Spleen (tissue), 11 donors: ENCODE measurements at regions not wholly inside any gene's neighbourhood (a gene's known extent, or its start where the extent isn't known, plus 50 kb on each side); places are given as distances from the start of the nearest gene placed in this dataset.

Experiments
- DNase-seq: peaks from one replicate; pipeline ENCODE4 v3.0.0-alpha.2; 2020
- H3K27ac ChIP-seq, 8 donors: fragments of 200-600 bp; sonication (generic) in 7 of 8; 1 replicate in 4 of 8; 2 replicates in 4 of 8; pipeline versions ENCODE4 v1.5.0 to v1.8.0; 2016 to 2021; ENCODE audit warnings: inconsistent platforms in 4 of 8, mild to moderate bottlenecking in 4 of 8, moderate library complexity in 1 of 8
- H3K27me3 ChIP-seq, 7 donors: fragments of 200-600 bp; sonication (generic) in 6 of 7; replicated peaks in 1 of 7; 1 replicate in 4 of 7; 2 replicates in 3 of 7; pipeline versions ENCODE4 v1.5.0 to v1.8.0; 2016 to 2021; ENCODE audit warnings: inconsistent platforms in 3 of 7, mild to moderate bottlenecking in 1 of 7
- H3K36me3 ChIP-seq, 6 donors: fragments of 200-600 bp; sonication (generic) in 5 of 6; 1 replicate in 4 of 6; 2 replicates in 2 of 6; pipeline versions ENCODE4 v1.5.0 to v1.8.0; 2016 to 2021; ENCODE audit warnings: inconsistent platforms in 2 of 6
- H3K4me1 ChIP-seq, 6 donors: fragments of 200-600 bp; sonication (generic) in 5 of 6; 1 replicate in 3 of 6; 2 replicates in 3 of 6; pipeline versions ENCODE4 v1.5.0 to v1.8.0; 2016 to 2021; ENCODE audit warnings: inconsistent platforms in 3 of 6
- H3K4me3 ChIP-seq, 8 donors: fragments of 200-600 bp; sonication (generic) in 7 of 8; 1 replicate in 4 of 8; 2 replicates in 4 of 8; pipeline versions ENCODE4 v1.5.0 to v1.8.0; 2016 to 2021; ENCODE audit warnings: inconsistent platforms in 4 of 8, mild to moderate bottlenecking in 4 of 8, moderate library complexity in 2 of 8
- H3K9me3 ChIP-seq, 8 donors: fragments of 200-600 bp; sonication (generic) in 7 of 8; 1 replicate in 4 of 8; 2 replicates in 4 of 8; pipeline versions ENCODE4 v1.5.0 to v1.8.0; 2016 to 2021; ENCODE audit warnings: inconsistent platforms in 4 of 8
- CTCF ChIP-seq, 11 experiments: fragments of 200-600 bp in 7 of 11; fragments of 450-650 bp in 4 of 11; sonication (generic) in 4 of 11; IDR thresholded peaks in 8 of 11; conservative IDR thresholded peaks in 3 of 11; 1 replicate in 7 of 11; 2 replicates in 4 of 11; pipeline versions ENCODE4 v1.4.0 to v1.8.0; 2016 to 2021; ENCODE audit warnings: antibody characterized with exemption in 11 of 11, inconsistent platforms in 4 of 11, mild to moderate bottlenecking in 1 of 11
- POLR2A ChIP-seq, 3 donors: fragments of 450-650 bp; IDR thresholded peaks; one replicate each; pipeline ENCODE4 v1.5.1; 2017; ENCODE audit warnings: antibody characterized with exemption in 3 of 3, mild to moderate bottlenecking in 1 of 3
- POLR2AphosphoS5 ChIP-seq, 3 donors: sonication (generic); formaldehyde crosslinking; IDR thresholded peaks; one replicate each; pipeline ENCODE4 v1.5.1; 2017; ENCODE audit warnings: antibody characterized with exemption in 3 of 3
- WGBS, 5 donors: extraction: QIAGEN DNeasy Blood & Tissue Kit in 3 of 5; methylation state at CpG; one replicate each; pipeline versions ENCODE4 v1.1.5 to v1.1.7; 2013 to 2018; 5-methylcytosine and 5-hydroxymethylcytosine counted together
- intact Hi-C: fragments of 100-400 bp; cut with DNase I; formaldehyde crosslinking; loops from one replicate; pipeline ENCODE4 v1.15.0; 2023; ENCODE audit warnings: low total_unique reads
- donor health status: healthy with polysubstance abuse.
- donor health status: DM: no; HTN: no; CAD: no; lungs with moderate emphysema.
- donor health status: DM: no; HTN: no; CAD: no.
- donor health status: Bipolar disorder and iron deficiency.
- donor health status: healthy.
- donor health status: DM: no; HTN: no; CAD: no.
- donor health status: DM: yes; HTN: yes; CAD: no.

GRCh38 chr2:176567361-176567760 lies 298.1 kb downstream of the MTX2 start:
- H3K4me3 ChIP-seq, result no peak overlapping the region
- H3K27me3 ChIP-seq, result peaks cover 0 to 35% (median 0%) of the 10 kb centered on the region in 7 donors
- no peaks in the 10 kb centered on the region for H3K4me1 ChIP-seq
- DNase-seq, result no peak
- H3K9me3 ChIP-seq, result no peaks in the 10 kb centered on the region
- H3K36me3 ChIP-seq, result no peaks in the 10 kb centered on the region
- intact Hi-C loops, result no loop called here
- WGBS, 5 donors, result 79 to 90% (median 86%) methylated on average over 2 of the region's 2 CpGs
- H3K27ac ChIP-seq, result no peak overlapping the region
- TF ChIP-seq POLR2A (IDR thresholded peaks at IDR 0.05) (no peak), CTCF (IDR thresholded peaks at IDR 0.05 in 8 of 11, conservative IDR thresholded peaks at IDR 0.05 in 3 of 11) (no peak), POLR2AphosphoS5 (IDR thresholded peaks at IDR 0.05) (no peak)

- DNase-seq, result no peak
- 92 to 97% (median 95%) methylated on average over 3 of the region's 3 CpGs for WGBS, 5 donors
- no peak overlapping the region for H3K27ac ChIP-seq
- no peak overlapping the region for H3K4me3 ChIP-seq
- H3K36me3 ChIP-seq, result no peaks in the 10 kb centered on the region
- H3K4me1 ChIP-seq, result no peaks in the 10 kb centered on the region
- intact Hi-C loops, result no loop called here
- peaks cover 0 to 32% (median 0%) of the 10 kb centered on the region in 7 donors for H3K27me3 ChIP-seq
- no peak for TF ChIP-seq CTCF (IDR thresholded peaks at IDR 0.05 in 8 of 11, conservative IDR thresholded peaks at IDR 0.05 in 3 of 11)
- no peak for TF ChIP-seq POLR2A (IDR thresholded peaks at IDR 0.05)
- TF ChIP-seq POLR2AphosphoS5 (IDR thresholded peaks at IDR 0.05), result no peak
- H3K9me3 ChIP-seq, result no peaks in the 10 kb centered on the region
Measured at GRCh38 chr2:176569574-176569973, 300.3 kb downstream of the MTX2 start.

GRCh38 chr2:176573612-176574483 lies 304.6 kb downstream of the MTX2 start:
- intact Hi-C loops, result no loop called here
- 77 to 86% (median 84%) methylated on average over 4 of the region's 4 CpGs for WGBS, 5 donors
- no peak for TF ChIP-seq POLR2AphosphoS5 (IDR thresholded peaks at IDR 0.05)
- TF ChIP-seq CTCF (IDR thresholded peaks at IDR 0.05 in 8 of 11, conservative IDR thresholded peaks at IDR 0.05 in 3 of 11), result no peak
- TF ChIP-seq POLR2A (IDR thresholded peaks at IDR 0.05), result no peak
- Histone ChIP-seq H3K4me1 (no peaks in the 10 kb centered on the region), H3K27me3 (peaks cover 0 to 37% (median 0%) of the 10 kb centered on the region in 7 donors), H3K36me3 (no peaks in the 10 kb centered on the region), H3K4me3 (no peak overlapping the region), H3K9me3 (no peaks in the 10 kb centered on the region), H3K27ac (no peak overlapping the region)
- no peak for DNase-seq

- peaks cover 0 to 40% (median 0%) of the 10 kb centered on the region in 7 donors for H3K27me3 ChIP-seq
- intact Hi-C loops, result no loop called here
- TF ChIP-seq CTCF (IDR thresholded peaks at IDR 0.05 in 8 of 11, conservative IDR thresholded peaks at IDR 0.05 in 3 of 11) (no peak), POLR2AphosphoS5 (IDR thresholded peaks at IDR 0.05) (no peak), POLR2A (IDR thresholded peaks at IDR 0.05) (no peak)
- 86 to 91% (median 89%) methylated on average over 9 of the region's 9 CpGs for WGBS, 5 donors
- no peak overlapping the region for H3K27ac ChIP-seq
- H3K9me3 ChIP-seq, result no peaks in the 10 kb centered on the region
- no peak overlapping the region for H3K4me3 ChIP-seq
- H3K4me1 ChIP-seq, result no peaks in the 10 kb centered on the region
- DNase-seq, result no peak
- H3K36me3 ChIP-seq, result no peaks in the 10 kb centered on the region
Measured at GRCh38 chr2:176574484-176575236, 305.4 kb downstream of the MTX2 start.
